ENCODE measurements at regions not wholly inside any gene's neighbourhood (a gene's known extent, or its start where the extent isn't known, plus 50 kb on each side); places are given as distances from the start of the nearest gene placed in this dataset.

DNA sequence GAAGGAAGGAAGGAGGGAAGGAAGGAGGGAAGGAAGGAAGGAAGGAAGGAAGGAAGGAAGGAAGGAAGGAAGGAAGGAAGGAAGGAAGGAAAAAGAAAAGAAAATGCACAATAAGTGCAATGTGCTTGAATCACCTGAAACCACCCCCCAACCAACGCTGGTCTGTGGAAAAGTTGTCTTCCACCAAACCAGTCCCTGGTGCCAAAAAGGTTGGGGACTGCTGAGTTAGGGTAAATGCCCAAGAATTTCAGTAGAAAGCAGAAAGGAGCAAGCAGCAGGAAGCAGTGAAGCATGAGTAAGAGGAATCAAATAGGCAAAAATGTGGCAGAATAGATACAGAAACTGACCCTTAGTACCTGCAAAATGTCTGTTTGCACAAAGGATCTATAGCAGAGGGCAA lies 137.2 kb downstream of the JCAD start:
- ATAC-seq (ENCODE audit: insufficient read depth, low read depth) (no peak), DNase-seq (no peak)
- Histone ChIP-seq H3K36me3 (ENCODE audit: insufficient read depth, low read length) (no peaks in the 10 kb centered on the region), H3K4me2 (ENCODE audit: insufficient read depth, low read length) (no peak overlapping the region), H3K27me3 (ENCODE audit: insufficient read depth, low read length, poor library complexity) (no peaks in the 10 kb centered on the region), H3K4me1 (ENCODE audit: insufficient read depth, low read length) (peaks cover 11% of the 10 kb centered on the region), H3K9me3 (ENCODE audit: insufficient read depth, low read length, severe bottlenecking) (no peaks in the 10 kb centered on the region), H4K20me1 (ENCODE audit: insufficient read depth, low read length) (no peaks in the 10 kb centered on the region), H3K4me3 (ENCODE audit: low read depth in 1 of 2, low read length in 2 of 2) (no peak overlapping the region), H3K79me2 (ENCODE audit: insufficient read depth, low read length) (no peaks in the 10 kb centered on the region), H2AFZ (ENCODE audit: low read depth, low read length) (no peak overlapping the region), H3K9ac (ENCODE audit: low read depth, low read length) (no peak overlapping the region), H3K27ac (ENCODE audit: low read length) (no peak overlapping the region)
- TF ChIP-seq, protein P1, sequence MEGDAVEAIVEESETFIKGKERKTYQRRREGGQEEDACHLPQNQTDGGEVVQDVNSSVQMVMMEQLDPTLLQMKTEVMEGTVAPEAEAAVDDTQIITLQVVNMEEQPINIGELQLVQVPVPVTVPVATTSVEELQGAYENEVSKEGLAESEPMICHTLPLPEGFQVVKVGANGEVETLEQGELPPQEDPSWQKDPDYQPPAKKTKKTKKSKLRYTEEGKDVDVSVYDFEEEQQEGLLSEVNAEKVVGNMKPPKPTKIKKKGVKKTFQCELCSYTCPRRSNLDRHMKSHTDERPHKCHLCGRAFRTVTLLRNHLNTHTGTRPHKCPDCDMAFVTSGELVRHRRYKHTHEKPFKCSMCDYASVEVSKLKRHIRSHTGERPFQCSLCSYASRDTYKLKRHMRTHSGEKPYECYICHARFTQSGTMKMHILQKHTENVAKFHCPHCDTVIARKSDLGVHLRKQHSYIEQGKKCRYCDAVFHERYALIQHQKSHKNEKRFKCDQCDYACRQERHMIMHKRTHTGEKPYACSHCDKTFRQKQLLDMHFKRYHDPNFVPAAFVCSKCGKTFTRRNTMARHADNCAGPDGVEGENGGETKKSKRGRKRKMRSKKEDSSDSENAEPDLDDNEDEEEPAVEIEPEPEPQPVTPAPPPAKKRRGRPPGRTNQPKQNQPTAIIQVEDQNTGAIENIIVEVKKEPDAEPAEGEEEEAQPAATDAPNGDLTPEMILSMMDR (IDR thresholded peaks at IDR 0.05; ENCODE audit: borderline replicate concordance, extremely low read depth, low read length, poor library complexity, severe bottlenecking), result no peak
- no peak for TF ChIP-seq EZH2 (IDR thresholded peaks at IDR 0.05; ENCODE audit: borderline replicate concordance, low read depth, low read length, severe bottlenecking)

DNA sequence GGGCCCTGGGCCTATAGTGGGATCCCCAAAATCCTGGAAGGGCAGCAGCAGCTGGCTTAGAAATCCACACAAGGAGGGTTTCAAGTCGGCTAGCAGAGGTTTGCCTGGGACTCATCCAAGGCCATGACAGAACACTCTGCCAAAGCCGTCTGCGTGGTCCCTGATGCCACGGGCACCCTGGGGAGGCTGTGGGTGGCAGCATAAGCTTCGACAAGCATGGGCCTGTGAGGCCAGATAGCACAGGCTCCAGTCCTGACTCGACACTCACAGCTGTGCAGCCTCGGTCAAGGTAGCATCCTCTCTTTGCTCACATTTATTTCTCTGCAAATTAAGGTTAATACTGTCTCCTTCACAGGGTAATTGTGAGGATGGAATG lies 138.3 kb downstream of the JCAD start:
- no peak for DNase-seq
- peak; percentile 35; the same call in 1 of the 3 replicates for ATAC-seq (ENCODE audit: insufficient read depth, low read depth)
- peaks cover 11% of the 10 kb centered on the region for H3K4me1 ChIP-seq (ENCODE audit: insufficient read depth, low read length)

DNA sequence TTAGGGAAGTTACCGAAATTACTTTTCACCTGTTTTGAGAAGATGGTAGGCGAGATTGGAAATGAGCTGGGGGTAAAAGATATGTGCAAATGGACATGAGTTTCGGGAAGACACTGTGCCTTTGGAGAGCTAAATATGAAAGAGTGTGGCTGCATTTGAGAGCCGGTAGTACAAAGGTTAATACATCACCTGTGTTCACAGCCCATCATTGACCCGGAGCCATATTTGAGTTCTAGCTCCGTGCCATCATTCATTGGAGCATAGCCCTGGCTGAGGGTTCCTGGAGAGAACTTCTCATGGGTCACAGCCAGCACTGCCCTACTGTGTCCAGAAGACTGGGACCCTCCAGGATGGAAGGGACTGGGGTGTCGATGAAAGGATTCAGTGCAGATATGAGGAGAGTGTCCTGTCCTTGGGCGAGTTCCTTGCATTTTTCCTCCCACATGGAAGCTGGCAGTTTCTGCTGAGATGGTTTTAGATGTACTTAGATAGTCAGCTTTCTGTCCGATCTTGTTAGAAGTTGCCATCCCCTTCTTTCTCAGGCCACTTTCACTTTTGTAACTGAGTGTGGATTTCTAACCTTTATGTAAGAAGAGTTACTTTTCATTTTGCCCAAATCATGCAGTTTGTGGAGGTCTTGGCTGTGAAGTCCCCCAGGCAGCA lies 138.8 kb downstream of the JCAD start:
- H3K9me3 ChIP-seq (ENCODE audit: insufficient read depth, low read length, severe bottlenecking), result no peaks in the 10 kb centered on the region
- no peak overlapping the region for H3K27ac ChIP-seq (ENCODE audit: low read length)
- no peaks in the 10 kb centered on the region for H3K79me2 ChIP-seq (ENCODE audit: insufficient read depth, low read length)
- no peaks in the 10 kb centered on the region for H4K20me1 ChIP-seq (ENCODE audit: insufficient read depth, low read length)
- H3K36me3 ChIP-seq (ENCODE audit: insufficient read depth, low read length), result no peaks in the 10 kb centered on the region
- peaks cover 11% of the 10 kb centered on the region for H3K4me1 ChIP-seq (ENCODE audit: insufficient read depth, low read length)
- no peak for DNase-seq
- TF ChIP-seq EZH2 (IDR thresholded peaks at IDR 0.05; ENCODE audit: borderline replicate concordance, low read depth, low read length, severe bottlenecking), result no peak
- TF ChIP-seq, protein P1 (IDR thresholded peaks at IDR 0.05; ENCODE audit: borderline replicate concordance, extremely low read depth, low read length, poor library complexity, severe bottlenecking), result no peak
- H3K27me3 ChIP-seq (ENCODE audit: insufficient read depth, low read length, poor library complexity), result no peaks in the 10 kb centered on the region
- peak; percentile 24; the same call in 1 of the 3 replicates for ATAC-seq (ENCODE audit: insufficient read depth, low read depth)
- no peak overlapping the region for H3K4me2 ChIP-seq (ENCODE audit: insufficient read depth, low read length)
- H2AFZ ChIP-seq (ENCODE audit: low read depth, low read length), result 0 out of 2 replicates have a peak overlapping the region, but pooled peaks have one; percentile 47
- no peak overlapping the region for H3K9ac ChIP-seq (ENCODE audit: low read depth, low read length)
- no peak overlapping the region for H3K4me3 ChIP-seq (ENCODE audit: low read depth in 1 of 2, low read length in 2 of 2)

More for the DNA sequence above, 138.3 kb downstream of the JCAD start:
- TF ChIP-seq, protein P1 (IDR thresholded peaks at IDR 0.05; ENCODE audit: borderline replicate concordance, extremely low read depth, low read length, poor library complexity, severe bottlenecking), result no peak
- no peak for TF ChIP-seq EZH2 (IDR thresholded peaks at IDR 0.05; ENCODE audit: borderline replicate concordance, low read depth, low read length, severe bottlenecking)
- peak overlapping the region; percentile 47; the same call in 1 of the 2 replicates for H2AFZ ChIP-seq (ENCODE audit: low read depth, low read length)
- H3K9me3 ChIP-seq (ENCODE audit: insufficient read depth, low read length, severe bottlenecking), result no peaks in the 10 kb centered on the region
- H3K27ac ChIP-seq (ENCODE audit: low read length), result peak overlapping the region; percentile 8; the same call in 1 of the 2 replicates
- no peaks in the 10 kb centered on the region for H3K36me3 ChIP-seq (ENCODE audit: insufficient read depth, low read length)
- no peaks in the 10 kb centered on the region for H3K79me2 ChIP-seq (ENCODE audit: insufficient read depth, low read length)
- H4K20me1 ChIP-seq (ENCODE audit: insufficient read depth, low read length), result no peaks in the 10 kb centered on the region
- H3K9ac ChIP-seq (ENCODE audit: low read depth, low read length), result no peak overlapping the region
- H3K4me2 ChIP-seq (ENCODE audit: insufficient read depth, low read length), result no peak overlapping the region
- H3K27me3 ChIP-seq (ENCODE audit: insufficient read depth, low read length, poor library complexity), result no peaks in the 10 kb centered on the region
- H3K4me3 ChIP-seq (ENCODE audit: low read depth in 1 of 2, low read length in 2 of 2), result no peak overlapping the region

Data from DND-41 (cell line).